IPS-20b (cell line): ENCODE measurements at regions not wholly inside any gene's neighbourhood (a gene's known extent, or its start where the extent isn't known, plus 50 kb on each side); places are given as distances from the start of the nearest gene placed in this dataset.

ENCODE experiments used
- H3K27ac ChIP-seq: one replicate; pipeline ENCODE4 v1.5.1; 2013; ENCODE audit warnings: low read length
- H3K27me3 ChIP-seq: 2 replicates; pipeline ENCODE4 v1.6.1; 2013; ENCODE audit warnings: mild to moderate bottlenecking, low read length, inconsistent platforms; ENCODE audit not compliant: insufficient read depth
- H3K36me3 ChIP-seq: 2 replicates; pipeline ENCODE4 v1.6.1; 2013; ENCODE audit warnings: low read depth, mild to moderate bottlenecking, inconsistent platforms, low read length, moderate library complexity; ENCODE audit not compliant: insufficient read depth
- H3K4me1 ChIP-seq: 2 replicates; pipeline ENCODE4 v1.6.1; 2013; ENCODE audit warnings: mild to moderate bottlenecking, control low read depth, inconsistent platforms, low read length, moderate library complexity; ENCODE audit not compliant: insufficient read depth
- H3K4me3 ChIP-seq: 2 replicates; pipeline ENCODE4 v1.5.1; 2013; ENCODE audit warnings: mild to moderate bottlenecking, low read length, inconsistent platforms
- H3K9ac ChIP-seq: 2 replicates; pipeline ENCODE4 v1.6.1; 2013; ENCODE audit warnings: low read depth, mild to moderate bottlenecking, inconsistent platforms, low read length, moderate library complexity
- H3K9me3 ChIP-seq: 2 replicates; pipeline ENCODE4 v1.6.1; 2013; ENCODE audit warnings: mild to moderate bottlenecking, low read depth, low read length, inconsistent platforms; ENCODE audit not compliant: insufficient read depth

DNA sequence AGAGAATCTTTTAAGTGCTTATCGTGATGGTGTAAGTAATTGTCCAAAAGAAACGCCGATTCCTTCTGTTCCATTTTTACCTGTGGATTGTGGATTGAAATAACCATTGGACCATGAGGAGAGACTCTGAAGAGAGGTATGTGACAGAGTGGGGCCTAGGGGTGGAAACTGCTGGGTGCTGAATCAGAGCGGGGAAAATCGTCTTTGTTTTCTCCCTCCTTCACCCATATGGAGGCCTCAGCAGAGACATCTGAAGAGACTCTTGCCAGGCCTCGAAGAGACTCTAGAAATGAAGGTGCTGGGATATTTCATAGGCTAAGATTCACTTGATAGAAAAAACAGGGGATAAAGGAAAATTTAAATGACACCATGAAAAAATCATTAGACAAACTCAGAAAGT, 1327.0 kb downstream of the BRINP3 start:
- Histone ChIP-seq H3K36me3 (no peaks in the 10 kb centered on the region), H3K27ac (no peak overlapping the region), H3K27me3 (no peaks in the 10 kb centered on the region), H3K4me1 (no peaks in the 10 kb centered on the region), H3K9ac (no peak overlapping the region), H3K4me3 (no peak overlapping the region), H3K9me3 (no peaks in the 10 kb centered on the region)

DNA sequence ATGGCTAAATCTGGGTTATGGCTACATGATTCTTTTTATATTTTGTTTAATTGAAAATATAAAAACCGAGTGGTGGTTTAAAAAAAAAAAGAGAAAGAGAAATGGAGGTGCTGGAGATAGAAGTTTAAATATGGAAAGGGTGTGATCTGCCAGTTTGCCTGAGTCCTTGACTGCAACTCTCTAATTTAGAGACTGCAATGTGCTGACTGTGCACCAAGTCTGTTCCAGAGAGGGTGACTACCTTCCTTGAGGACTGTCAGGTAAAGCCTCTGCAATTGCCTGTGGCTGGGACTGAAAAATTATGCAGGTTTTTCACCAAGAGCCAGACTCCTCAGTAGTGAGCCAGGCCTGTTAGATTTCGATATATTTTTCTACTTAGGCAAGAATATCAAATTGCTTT, 1326.3 kb downstream of the BRINP3 start:
- Histone ChIP-seq H3K4me1 (no peaks in the 10 kb centered on the region), H3K27ac (no peak overlapping the region)

DNA sequence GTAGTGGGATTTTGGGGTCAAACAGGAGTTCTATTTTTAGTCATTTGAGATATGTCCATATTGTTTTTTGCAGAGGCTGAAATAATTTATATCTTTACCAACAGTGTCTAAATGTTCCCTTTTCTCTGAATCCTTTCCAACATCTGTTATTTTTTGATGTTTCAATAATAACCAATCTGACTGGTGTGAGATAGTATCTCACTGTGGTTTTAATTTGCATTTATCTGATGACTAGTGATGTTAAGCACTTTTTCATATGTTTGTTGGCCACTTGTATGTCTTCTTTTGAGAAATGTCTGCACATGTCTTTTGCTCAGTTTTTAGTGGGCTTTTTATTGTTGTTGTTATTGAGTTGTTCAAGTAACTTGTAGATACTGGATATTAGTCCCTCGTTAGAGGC, 1325.0 kb downstream of the BRINP3 start:
- Histone ChIP-seq H3K27me3 (no peaks in the 10 kb centered on the region), H3K27ac (no peak overlapping the region), H3K9ac (no peak overlapping the region), H3K4me3 (no peak overlapping the region), H3K36me3 (no peaks in the 10 kb centered on the region), H3K9me3 (no peaks in the 10 kb centered on the region), H3K4me1 (no peaks in the 10 kb centered on the region)

More for the DNA sequence above, 1326.3 kb downstream of the BRINP3 start:
- Histone ChIP-seq H3K4me3 (no peak overlapping the region), H3K9me3 (no peaks in the 10 kb centered on the region), H3K36me3 (no peaks in the 10 kb centered on the region), H3K9ac (no peak overlapping the region), H3K27me3 (no peaks in the 10 kb centered on the region)

DNA sequence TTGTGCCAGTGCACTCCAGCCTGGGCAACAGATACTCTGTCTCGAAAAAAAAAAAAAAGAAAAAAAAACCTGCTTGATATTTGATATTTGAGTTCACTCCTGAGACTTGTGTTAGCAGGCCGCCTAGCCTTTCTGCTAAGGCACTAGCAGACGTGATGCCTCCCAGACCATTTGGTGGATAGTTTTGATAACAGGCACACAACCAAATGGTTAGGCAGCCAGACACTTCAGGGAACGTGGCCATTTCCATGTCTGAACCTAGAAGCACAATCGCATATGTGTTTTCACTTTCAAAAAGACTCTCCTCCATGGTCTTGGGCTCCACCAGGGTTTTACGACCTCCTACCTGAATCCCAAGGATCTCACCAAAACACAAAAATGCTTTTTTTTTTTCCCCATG, 1319.5 kb downstream of the BRINP3 start:
- Histone ChIP-seq H3K36me3 (no peaks in the 10 kb centered on the region), H3K27ac (no peak overlapping the region), H3K27me3 (no peaks in the 10 kb centered on the region), H3K4me3 (no peak overlapping the region), H3K4me1 (no peaks in the 10 kb centered on the region), H3K9me3 (no peaks in the 10 kb centered on the region), H3K9ac (no peak overlapping the region)

DNA sequence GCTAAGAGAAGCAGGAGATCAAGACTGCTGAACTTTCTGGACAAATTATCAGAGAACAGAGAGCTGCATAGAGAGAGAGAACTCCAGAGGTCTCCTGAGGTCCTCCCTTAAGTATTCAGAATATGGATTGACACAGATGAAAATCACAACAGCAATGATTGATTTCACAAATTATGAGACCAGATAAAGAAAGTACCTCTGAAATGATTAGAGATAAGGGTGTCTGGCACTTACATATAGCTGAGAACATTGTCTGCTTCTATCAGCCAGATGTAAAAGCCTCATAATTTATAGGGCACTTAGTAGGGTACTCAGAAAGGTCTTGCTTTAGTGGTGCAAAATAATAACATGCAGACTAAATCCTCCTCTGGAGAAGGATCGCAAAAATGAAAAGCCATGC, 1301.8 kb downstream of the BRINP3 start:
- Histone ChIP-seq H3K4me3 (no peak overlapping the region), H3K36me3 (no peaks in the 10 kb centered on the region), H3K27ac (no peak overlapping the region), H3K9ac (no peak overlapping the region), H3K9me3 (no peaks in the 10 kb centered on the region), H3K27me3 (no peaks in the 10 kb centered on the region), H3K4me1 (no peaks in the 10 kb centered on the region)

DNA sequence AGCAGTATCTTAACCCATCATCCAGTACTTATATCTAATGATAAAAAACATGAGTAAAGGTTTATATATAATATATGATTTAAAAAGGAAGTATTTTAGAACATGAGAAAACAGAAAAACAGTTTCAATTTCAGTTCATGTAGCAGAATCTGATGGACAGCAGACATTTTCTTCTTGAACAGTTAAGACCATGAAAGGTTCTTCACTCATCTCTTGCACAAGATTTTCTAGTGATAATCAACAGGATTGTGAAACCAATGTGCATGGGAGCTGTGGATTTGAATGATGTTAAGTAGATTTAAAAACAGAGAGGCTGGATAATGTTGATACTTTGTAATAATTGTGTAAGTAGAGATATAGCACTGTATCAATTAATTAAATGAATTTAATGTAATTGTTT, 1297.6 kb downstream of the BRINP3 start:
- Histone ChIP-seq H3K9me3 (no peaks in the 10 kb centered on the region), H3K27ac (no peak overlapping the region)

DNA sequence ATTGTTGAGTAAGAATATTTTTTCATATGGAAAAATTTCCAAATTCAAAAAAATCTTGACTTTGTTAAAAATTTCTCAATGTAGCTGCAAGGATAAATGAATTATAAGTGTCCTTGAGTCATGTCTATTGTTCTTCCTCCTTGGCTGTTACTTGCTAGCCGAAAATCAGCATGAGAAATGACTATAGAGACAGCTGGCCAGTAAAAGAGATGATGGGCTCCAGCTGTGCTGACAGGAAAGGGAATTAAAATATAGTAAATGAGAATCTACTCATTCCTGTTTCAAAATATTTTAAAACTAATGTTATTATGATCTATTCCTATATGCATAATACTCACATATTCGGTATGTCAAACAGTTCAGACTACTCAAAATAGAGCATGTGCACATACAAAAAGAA, 1292.6 kb downstream of the BRINP3 start:
- peaks cover 4% of the 10 kb centered on the region; the same call in 1 of the 2 replicates for H3K4me1 ChIP-seq
- H3K9ac ChIP-seq: no peak overlapping the region
- H3K27me3 ChIP-seq: no peaks in the 10 kb centered on the region
- H3K4me3 ChIP-seq: no peak overlapping the region
- no peak overlapping the region for H3K27ac ChIP-seq
- no peaks in the 10 kb centered on the region for H3K9me3 ChIP-seq
- H3K36me3 ChIP-seq: no peaks in the 10 kb centered on the region

More for the DNA sequence above, 1297.6 kb downstream of the BRINP3 start:
- H3K4me1 ChIP-seq: no peaks in the 10 kb centered on the region
- no peak overlapping the region for H3K4me3 ChIP-seq
- no peaks in the 10 kb centered on the region for H3K27me3 ChIP-seq
- no peaks in the 10 kb centered on the region for H3K36me3 ChIP-seq
- H3K9ac ChIP-seq: no peak overlapping the region

DNA sequence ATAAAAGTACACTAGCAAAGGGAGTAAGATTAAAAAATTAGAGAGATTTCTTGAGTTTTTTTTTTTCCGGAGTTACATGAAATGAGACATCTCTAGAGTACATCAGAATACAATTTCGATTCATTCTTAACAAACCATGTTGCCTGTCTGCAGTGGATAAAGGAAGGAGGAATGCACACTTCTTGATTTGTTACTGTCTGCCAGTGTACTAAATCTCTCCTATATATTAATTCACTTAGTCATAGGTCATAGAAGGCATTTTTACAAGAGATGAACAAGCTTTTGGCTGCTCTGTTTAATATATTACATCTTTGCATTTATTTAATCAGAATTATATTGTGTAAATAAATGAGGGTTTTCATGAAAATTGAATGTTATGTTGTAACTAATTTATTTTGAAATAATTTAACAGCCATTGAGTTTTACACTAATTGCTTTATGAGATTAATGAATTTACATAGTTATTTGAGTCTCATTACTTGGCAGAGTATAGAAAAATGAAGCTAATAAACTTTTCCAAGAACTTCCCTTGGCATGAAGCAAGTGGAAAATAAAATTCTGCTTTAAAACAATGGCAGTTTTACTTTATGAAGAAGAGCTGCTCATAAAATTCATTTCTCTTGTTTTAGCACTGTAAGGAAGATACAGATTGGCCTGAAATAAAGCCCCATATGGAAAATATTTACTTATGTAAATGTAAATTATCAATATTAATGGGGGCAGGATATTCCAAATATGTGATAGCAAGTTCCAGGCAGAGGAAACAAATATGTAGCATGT, 1284.7 kb downstream of the BRINP3 start:
- no peaks in the 10 kb centered on the region for H3K27me3 ChIP-seq
- H3K4me1 ChIP-seq: no peaks in the 10 kb centered on the region
- no peak overlapping the region for H3K27ac ChIP-seq
- H3K4me3 ChIP-seq: no peak overlapping the region
- H3K9me3 ChIP-seq: no peaks in the 10 kb centered on the region
- H3K36me3 ChIP-seq: no peaks in the 10 kb centered on the region
- no peak overlapping the region for H3K9ac ChIP-seq

DNA sequence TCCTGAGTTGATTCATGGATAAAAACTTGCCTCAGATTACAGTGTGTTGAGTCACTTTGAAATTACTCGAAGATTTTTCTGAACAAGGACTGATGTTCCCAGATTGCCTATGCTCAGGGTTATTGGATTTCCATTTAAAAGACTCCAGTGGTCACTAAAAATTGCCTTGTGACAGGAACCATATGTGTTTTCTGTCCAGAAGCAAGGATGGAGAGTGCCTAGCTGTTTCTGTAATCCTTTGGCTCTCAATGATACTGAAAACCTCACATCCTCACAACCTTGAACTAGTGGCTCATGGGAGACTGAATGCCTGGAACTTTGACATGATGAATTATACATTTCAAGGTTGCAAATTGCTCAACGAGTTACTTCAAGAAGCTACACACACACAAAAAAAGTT, 1271.8 kb downstream of the BRINP3 start:
- Histone ChIP-seq H3K27me3 (no peaks in the 10 kb centered on the region), H3K9me3 (no peaks in the 10 kb centered on the region), H3K36me3 (no peaks in the 10 kb centered on the region), H3K27ac (no peak overlapping the region), H3K4me1 (no peaks in the 10 kb centered on the region), H3K9ac (no peak overlapping the region), H3K4me3 (no peak overlapping the region)

DNA sequence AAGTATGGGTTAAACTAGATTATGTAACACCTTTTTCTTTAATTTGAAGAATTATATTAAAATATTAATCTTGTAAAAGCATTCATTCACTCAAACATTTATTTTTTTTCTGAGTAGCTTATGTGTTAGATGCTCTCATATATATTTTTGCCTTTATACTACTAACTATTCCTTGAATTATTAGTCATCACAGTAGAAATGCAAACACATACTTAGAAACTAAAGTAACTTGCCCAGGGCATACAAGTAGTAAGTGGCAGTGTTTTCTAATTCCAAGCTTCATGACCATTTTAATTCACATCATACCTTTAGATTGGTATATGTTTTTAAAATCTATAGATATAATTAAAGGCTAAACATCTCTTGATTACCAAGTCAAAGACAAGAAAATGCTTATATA, 1271.0 kb downstream of the BRINP3 start:
- H3K9ac ChIP-seq: no peak overlapping the region
- no peaks in the 10 kb centered on the region for H3K27me3 ChIP-seq
- H3K4me3 ChIP-seq: no peak overlapping the region
- no peaks in the 10 kb centered on the region for H3K36me3 ChIP-seq
- H3K27ac ChIP-seq: no peak overlapping the region
- no peaks in the 10 kb centered on the region for H3K4me1 ChIP-seq
- H3K9me3 ChIP-seq: no peaks in the 10 kb centered on the region

DNA sequence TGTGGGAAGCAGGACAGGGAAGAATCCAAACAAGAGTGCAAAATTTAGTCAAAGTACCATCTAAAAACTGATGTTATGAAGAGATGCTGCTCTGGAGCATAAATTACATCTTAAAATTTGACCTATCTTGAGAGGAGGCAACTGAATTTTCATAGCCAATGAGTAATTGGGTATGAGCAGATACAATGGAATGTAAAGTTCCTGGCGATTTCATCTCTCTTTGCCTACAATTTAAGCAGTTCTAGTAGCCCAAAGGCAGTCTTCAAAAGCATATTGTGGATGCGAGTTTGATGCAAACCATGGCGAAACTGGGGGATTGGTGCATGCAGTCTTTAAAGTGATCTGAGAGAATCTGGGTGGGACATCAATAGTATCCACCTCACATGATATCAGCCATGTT, 1265.9 kb downstream of the BRINP3 start:
- no peaks in the 10 kb centered on the region for H3K36me3 ChIP-seq
- no peak overlapping the region for H3K4me3 ChIP-seq
- no peaks in the 10 kb centered on the region for H3K27me3 ChIP-seq
- no peaks in the 10 kb centered on the region for H3K9me3 ChIP-seq
- H3K9ac ChIP-seq: no peak overlapping the region
- H3K4me1 ChIP-seq: no peaks in the 10 kb centered on the region; the same call in 1 of the 2 replicates
- H3K27ac ChIP-seq: no peak overlapping the region

DNA sequence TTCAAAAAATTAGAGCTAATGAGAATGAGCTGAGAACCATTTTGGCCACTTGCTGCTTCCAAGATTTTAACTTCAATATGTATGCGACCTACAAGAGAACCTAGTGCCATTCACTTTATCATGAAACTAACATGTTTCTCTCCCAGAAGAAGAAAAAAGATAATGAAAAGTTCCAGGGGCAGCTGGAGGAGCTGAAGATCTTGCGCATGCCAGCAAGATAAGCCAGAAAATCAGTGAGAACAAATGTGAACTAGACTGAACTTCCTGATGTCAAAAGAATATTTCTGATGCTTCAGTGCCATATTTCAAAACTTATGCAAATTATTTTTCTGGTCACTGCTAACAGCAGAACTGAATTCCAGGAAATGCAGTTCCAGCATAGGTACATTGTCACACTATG, 1265.1 kb downstream of the BRINP3 start:
- H3K27me3 ChIP-seq: no peaks in the 10 kb centered on the region
- H3K4me1 ChIP-seq: no peaks in the 10 kb centered on the region; the same call in 1 of the 2 replicates
- H3K9ac ChIP-seq: no peak overlapping the region
- H3K9me3 ChIP-seq: no peaks in the 10 kb centered on the region
- H3K4me3 ChIP-seq: no peak overlapping the region
- no peak overlapping the region for H3K27ac ChIP-seq
- no peaks in the 10 kb centered on the region for H3K36me3 ChIP-seq
